Right renal cortex interstitium (tissue), 3 donors: ENCODE measurements at regions not wholly inside any gene's neighbourhood (a gene's known extent, or its start where the extent isn't known, plus 50 kb on each side); places are given as distances from the start of the nearest gene placed in this dataset.

Source experiments
- DNase-seq, 3 donors: peaks; one replicate each; pipeline ENCODE4 v3.0.0-alpha.2; 2013; ENCODE audit warnings: low read depth in 3 of 3, low spot score in 2 of 3

GRCh38 chr5:138626333-138626944 is 51.2 kb upstream of the HSPA9 start:
- no peak for DNase-seq

DNA sequence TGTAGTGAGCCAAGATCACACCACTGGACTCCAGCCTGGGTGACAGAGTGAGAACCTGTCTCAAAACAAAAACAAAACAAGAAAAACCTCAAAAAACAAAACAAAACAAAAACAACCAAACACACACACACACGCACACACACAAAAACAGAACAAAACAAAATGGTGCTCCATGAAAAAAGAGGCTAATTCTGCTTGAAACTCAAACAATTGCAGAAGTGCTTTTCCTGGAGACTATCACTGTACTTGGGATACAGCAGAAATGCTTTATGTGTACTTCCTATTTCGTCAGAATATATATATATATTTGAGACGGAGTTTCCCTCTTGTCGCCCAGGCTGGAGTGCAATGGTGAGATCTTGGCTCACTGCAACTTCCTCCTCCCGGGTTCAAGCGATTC is 49.9 kb upstream of the HSPA9 start:
- no peak for DNase-seq
